SU-DHL-6 (cell line): ENCODE measurements at regions not wholly inside any gene's neighbourhood (a gene's known extent, or its start where the extent isn't known, plus 50 kb on each side); places are given as distances from the start of the nearest gene placed in this dataset.

ENCODE experiments used
- EZH2phosphoT487 ChIP-seq: fragments of 200-600 bp; sonication (generic), shearing (Covaris generic); conservative IDR thresholded peaks from 2 replicates; pipeline ENCODE4 v1.6.1; 2018; ENCODE audit warnings: mild to moderate bottlenecking, antibody characterized with exemption, low read length, moderate library complexity, mixed read lengths
- TF ChIP-seq, protein P1 (sequence below): fragments of 200-600 bp; sonication (generic); IDR thresholded peaks from one replicate; pipeline ENCODE4 v1.5.1; 2017; ENCODE audit warnings: antibody characterized with exemption, mild to moderate bottlenecking, low read length, moderate library complexity; ENCODE audit not compliant: insufficient read depth, poor library complexity, severe bottlenecking

GRCh38 chr10:128865436-128866195, 601.4 kb upstream of the MGMT start:
- TF ChIP-seq, protein P1, sequence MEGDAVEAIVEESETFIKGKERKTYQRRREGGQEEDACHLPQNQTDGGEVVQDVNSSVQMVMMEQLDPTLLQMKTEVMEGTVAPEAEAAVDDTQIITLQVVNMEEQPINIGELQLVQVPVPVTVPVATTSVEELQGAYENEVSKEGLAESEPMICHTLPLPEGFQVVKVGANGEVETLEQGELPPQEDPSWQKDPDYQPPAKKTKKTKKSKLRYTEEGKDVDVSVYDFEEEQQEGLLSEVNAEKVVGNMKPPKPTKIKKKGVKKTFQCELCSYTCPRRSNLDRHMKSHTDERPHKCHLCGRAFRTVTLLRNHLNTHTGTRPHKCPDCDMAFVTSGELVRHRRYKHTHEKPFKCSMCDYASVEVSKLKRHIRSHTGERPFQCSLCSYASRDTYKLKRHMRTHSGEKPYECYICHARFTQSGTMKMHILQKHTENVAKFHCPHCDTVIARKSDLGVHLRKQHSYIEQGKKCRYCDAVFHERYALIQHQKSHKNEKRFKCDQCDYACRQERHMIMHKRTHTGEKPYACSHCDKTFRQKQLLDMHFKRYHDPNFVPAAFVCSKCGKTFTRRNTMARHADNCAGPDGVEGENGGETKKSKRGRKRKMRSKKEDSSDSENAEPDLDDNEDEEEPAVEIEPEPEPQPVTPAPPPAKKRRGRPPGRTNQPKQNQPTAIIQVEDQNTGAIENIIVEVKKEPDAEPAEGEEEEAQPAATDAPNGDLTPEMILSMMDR: no peak
- TF ChIP-seq EZH2phosphoT487: no peak
